Neural cell (in vitro differentiated cells): ENCODE measurements at regions not wholly inside any gene's neighbourhood (a gene's known extent, or its start where the extent isn't known, plus 50 kb on each side); places are given as distances from the start of the nearest gene placed in this dataset.

Experiments used
- CTCF ChIP-seq: fragments of 450-650 bp; IDR thresholded peaks from 2 replicates; pipeline ENCODE4 v1.5.1; 2014; ENCODE audit warnings: antibody characterized with exemption, mild to moderate bottlenecking, moderate library complexity; ENCODE audit not compliant: poor library complexity, severe bottlenecking
- EP300 ChIP-seq: fragments of 450-650 bp; conservative IDR thresholded peaks from 2 replicates; pipeline ENCODE4 v1.6.1; 2014; ENCODE audit warnings: antibody characterized with exemption, mild to moderate bottlenecking, moderate library complexity; ENCODE audit not compliant: poor library complexity, severe bottlenecking
- EZH2 ChIP-seq: fragments of 200-600, 300-800 bp; shearing (Covaris generic), sonication (generic); IDR thresholded peaks from 2 replicates; pipeline ENCODE4 v1.6.1; 2014; ENCODE audit warnings: antibody characterized with exemption, low read length, borderline replicate concordance, mild to moderate bottlenecking; ENCODE audit not compliant: insufficient read depth, poor library complexity, severe bottlenecking
- POLR2AphosphoS5 ChIP-seq: IDR thresholded peaks from 2 replicates; pipeline ENCODE4 v1.6.1; 2012
- RAD21 ChIP-seq: fragments of 450-650 bp; conservative IDR thresholded peaks from 2 replicates; pipeline ENCODE4 v1.6.1; 2014; ENCODE audit warnings: antibody characterized with exemption, mild to moderate bottlenecking, moderate library complexity
- REST ChIP-seq: IDR thresholded peaks from 2 replicates; pipeline ENCODE4 v1.6.1; 2012; ENCODE audit warnings: borderline replicate concordance
- SMC3 ChIP-seq: fragments of 450-650 bp; conservative IDR thresholded peaks from 2 replicates; pipeline ENCODE4 v1.6.1; 2014; ENCODE audit warnings: antibody characterized with exemption, mild to moderate bottlenecking, moderate library complexity; ENCODE audit not compliant: poor library complexity

GRCh38 chr2:146898083-146898482 lies 946.7 kb upstream of the ACVR2A start:
- TF ChIP-seq REST (no peak), RAD21 (no peak), CTCF (no peak), EP300 (no peak), POLR2AphosphoS5 (no peak), EZH2 (no peak), SMC3 (no peak)
